ENCODE measurements at regions not wholly inside any gene's neighbourhood (a gene's known extent, or its start where the extent isn't known, plus 50 kb on each side); places are given as distances from the start of the nearest gene placed in this dataset.

GRCh38 chr11:116171271-116172140 lies 601.3 kb downstream of the BUD13 start:
- TF ChIP-seq CTCF (IDR thresholded peaks at IDR 0.05) (no peak), POLR2A (IDR thresholded peaks at IDR 0.05) (no peak)
